Sigmoid colon (tissue), 4 donors: ENCODE measurements at regions not wholly inside any gene's neighbourhood (a gene's known extent, or its start where the extent isn't known, plus 50 kb on each side); places are given as distances from the start of the nearest gene placed in this dataset.

ENCODE experiments used
- CTCF ChIP-seq, 4 experiments: fragments of 450-650 bp in 3 of 4; fragments of 200-600 bp in 1 of 4; IDR thresholded peaks; one replicate each; pipeline ENCODE4 v1.5.1; 2016 to 2019; ENCODE audit warnings: antibody characterized with exemption in 4 of 4, mild to moderate bottlenecking in 3 of 4, moderate library complexity in 2 of 4
- EP300 ChIP-seq, 4 donors: sonication (generic); formaldehyde crosslinking; IDR thresholded peaks; one replicate each; pipeline ENCODE4 v1.6.1; 2017; ENCODE audit warnings: antibody characterized with exemption in 4 of 4
- POLR2A ChIP-seq, 2 donors: fragments of 450-650 bp; IDR thresholded peaks; one replicate each; pipeline ENCODE4 v1.6.1; 2016; ENCODE audit warnings: antibody characterized with exemption in 2 of 2, mild to moderate bottlenecking in 2 of 2, moderate library complexity in 2 of 2
- POLR2AphosphoS5 ChIP-seq, 4 donors: sonication (generic); formaldehyde crosslinking; IDR thresholded peaks; one replicate each; pipeline ENCODE4 v1.6.1; 2017; ENCODE audit warnings: antibody characterized with exemption in 4 of 4

DNA sequence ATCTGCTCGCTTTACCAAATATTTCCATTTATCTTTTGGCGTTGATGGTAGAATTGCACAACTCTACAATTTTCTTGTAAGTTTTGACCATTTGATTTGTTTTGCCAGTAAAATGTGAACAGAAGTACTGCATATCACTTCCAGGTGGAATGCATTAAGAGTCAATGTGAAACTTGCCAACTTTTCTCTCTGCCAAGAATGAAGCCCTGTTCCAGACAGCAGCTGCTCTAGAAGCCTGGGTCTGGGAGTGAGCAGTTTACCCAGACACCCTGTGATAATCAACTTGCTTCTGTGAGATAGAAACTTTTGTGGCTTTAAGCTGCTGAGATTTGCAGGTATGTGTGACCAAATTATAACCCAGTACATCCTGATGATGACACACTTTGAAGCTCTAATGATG is 115.9 kb upstream of the SYT4 start:
- TF ChIP-seq CTCF (IDR thresholded peaks at IDR 0.05) (no peak), POLR2A (IDR thresholded peaks at IDR 0.05) (no peak), POLR2AphosphoS5 (IDR thresholded peaks at IDR 0.05) (no peak), EP300 (IDR thresholded peaks at IDR 0.05) (no peak)
